Muscle layer of duodenum (tissue), 2 donors: ENCODE measurements at regions not wholly inside any gene's neighbourhood (a gene's known extent, or its start where the extent isn't known, plus 50 kb on each side); places are given as distances from the start of the nearest gene placed in this dataset.

Source experiments
- H3K27ac ChIP-seq: one replicate; pipeline ENCODE4 v1.7.0; 2013; ENCODE audit warnings: mild to moderate bottlenecking, low read length
- H3K27me3 ChIP-seq: one replicate; pipeline ENCODE4 v1.7.0; 2013; ENCODE audit warnings: low read depth, mild to moderate bottlenecking, control low read depth, low read length
- H3K36me3 ChIP-seq, 2 donors: one replicate each; pipeline ENCODE4 v1.7.0; 2013; ENCODE audit warnings: low read length in 2 of 2, control low read depth in 1 of 2, mild to moderate bottlenecking in 1 of 2; ENCODE audit not compliant: insufficient read depth in 2 of 2, control insufficient read depth in 1 of 2
- H3K4me1 ChIP-seq, 2 donors: one replicate each; pipeline ENCODE4 v1.7.0; 2013; ENCODE audit warnings: low read length in 2 of 2, mild to moderate bottlenecking in 2 of 2, control low read depth in 1 of 2, moderate library complexity in 1 of 2; ENCODE audit not compliant: insufficient read depth in 2 of 2, control insufficient read depth in 1 of 2
- H3K4me3 ChIP-seq, 2 donors: one replicate each; pipeline ENCODE4 v1.7.0; 2013; ENCODE audit warnings: low read length in 2 of 2, low read depth in 1 of 2, mild to moderate bottlenecking in 1 of 2
- H3K9me3 ChIP-seq, 2 donors: one replicate each; pipeline ENCODE4 v1.7.0; 2013; ENCODE audit warnings: low read length in 2 of 2, control low read depth in 1 of 2, mild to moderate bottlenecking in 1 of 2; ENCODE audit not compliant: control insufficient read depth in 1 of 2
- donor health status: healthy.

GRCh38 chr2:41598161-41598894 lies 449.5 kb upstream of the PKDCC start:
- Histone ChIP-seq H3K4me1 (peaks cover 0 to 13% of the 10 kb centered on the region in 2 donors), H3K9me3 (no peaks in the 10 kb centered on the region), H3K36me3 (no peaks in the 10 kb centered on the region), H3K27me3 (no peaks in the 10 kb centered on the region), H3K4me3 (no peak overlapping the region), H3K27ac (no peak overlapping the region)

GRCh38 chr2:41600460-41600859 lies 447.4 kb upstream of the PKDCC start:
- Histone ChIP-seq H3K4me1 (peaks cover 0 to 13% of the 10 kb centered on the region in 2 donors), H3K36me3 (no peaks in the 10 kb centered on the region), H3K27me3 (no peaks in the 10 kb centered on the region), H3K9me3 (no peaks in the 10 kb centered on the region), H3K4me3 (no peak overlapping the region), H3K27ac (no peak overlapping the region)

- Histone ChIP-seq H3K27ac (no peak overlapping the region), H3K36me3 (no peaks in the 10 kb centered on the region), H3K4me3 (no peak overlapping the region), H3K9me3 (no peaks in the 10 kb centered on the region), H3K4me1 (peaks cover 0 to 13% of the 10 kb centered on the region in 2 donors), H3K27me3 (no peaks in the 10 kb centered on the region)
These were observed 445.5 kb upstream of the PKDCC start for GRCh38 chr2:41602341-41602740.

GRCh38 chr2:41605311-41605710 lies 442.5 kb upstream of the PKDCC start:
- no peaks in the 10 kb centered on the region for H3K36me3 ChIP-seq
- no peaks in the 10 kb centered on the region for H3K4me1 ChIP-seq
- H3K27ac ChIP-seq, result no peak overlapping the region
- no peaks in the 10 kb centered on the region for H3K27me3 ChIP-seq
- H3K9me3 ChIP-seq, result no peaks in the 10 kb centered on the region
- no peak overlapping the region for H3K4me3 ChIP-seq

GRCh38 chr2:41605914-41606313 lies 441.9 kb upstream of the PKDCC start:
- no peak overlapping the region for H3K4me3 ChIP-seq

GRCh38 chr2:41610501-41611190 lies 437.2 kb upstream of the PKDCC start:
- Histone ChIP-seq H3K4me1 (no peaks in the 10 kb centered on the region), H3K27me3 (no peaks in the 10 kb centered on the region), H3K27ac (no peak overlapping the region), H3K9me3 (no peaks in the 10 kb centered on the region), H3K36me3 (no peaks in the 10 kb centered on the region), H3K4me3 (no peak overlapping the region)

More at GRCh38 chr2:41605914-41606313, 441.9 kb upstream of the PKDCC start:
- H3K36me3 ChIP-seq, result no peaks in the 10 kb centered on the region
- no peaks in the 10 kb centered on the region for H3K4me1 ChIP-seq
- H3K27me3 ChIP-seq, result no peaks in the 10 kb centered on the region
- no peak overlapping the region for H3K27ac ChIP-seq
- no peaks in the 10 kb centered on the region for H3K9me3 ChIP-seq

- Histone ChIP-seq H3K4me1 (no peaks in the 10 kb centered on the region), H3K9me3 (no peaks in the 10 kb centered on the region), H3K27ac (no peak overlapping the region), H3K27me3 (no peaks in the 10 kb centered on the region), H3K36me3 (no peaks in the 10 kb centered on the region), H3K4me3 (no peak overlapping the region)
These were observed 429.1 kb upstream of the PKDCC start for GRCh38 chr2:41618754-41619153.

- Histone ChIP-seq H3K4me3 (no peak overlapping the region), H3K27ac (no peak overlapping the region), H3K27me3 (no peaks in the 10 kb centered on the region), H3K4me1 (no peaks in the 10 kb centered on the region), H3K36me3 (no peaks in the 10 kb centered on the region), H3K9me3 (no peaks in the 10 kb centered on the region)
These were observed 426.7 kb upstream of the PKDCC start for GRCh38 chr2:41621095-41621494.

- no peak overlapping the region for H3K4me3 ChIP-seq
- no peaks in the 10 kb centered on the region for H3K9me3 ChIP-seq
- no peaks in the 10 kb centered on the region for H3K27me3 ChIP-seq
- no peak overlapping the region for H3K27ac ChIP-seq
- no peaks in the 10 kb centered on the region for H3K36me3 ChIP-seq
- no peaks in the 10 kb centered on the region for H3K4me1 ChIP-seq
These were observed 426.3 kb upstream of the PKDCC start for GRCh38 chr2:41621563-41621962.

- Histone ChIP-seq H3K4me1 (no peaks in the 10 kb centered on the region), H3K27me3 (no peaks in the 10 kb centered on the region), H3K9me3 (no peaks in the 10 kb centered on the region), H3K4me3 (no peak overlapping the region), H3K36me3 (no peaks in the 10 kb centered on the region), H3K27ac (no peak overlapping the region)
These were observed 425.5 kb upstream of the PKDCC start for GRCh38 chr2:41622301-41622700.

- Histone ChIP-seq H3K27ac (no peak overlapping the region), H3K36me3 (no peaks in the 10 kb centered on the region), H3K4me1 (no peaks in the 10 kb centered on the region), H3K9me3 (no peaks in the 10 kb centered on the region), H3K4me3 (no peak overlapping the region), H3K27me3 (no peaks in the 10 kb centered on the region)
These were observed 420.9 kb upstream of the PKDCC start for GRCh38 chr2:41626936-41627335.
